ENCODE measurements at regions not wholly inside any gene's neighbourhood (a gene's known extent, or its start where the extent isn't known, plus 50 kb on each side); places are given as distances from the start of the nearest gene placed in this dataset.
"Not testable (repeated sequence)": the region's sequence is repeated elsewhere in the genome, so short reads cannot be mapped to it uniquely, and the experiment has no call there.

GRCh38 chr3:48082580-48083184 is 66.5 kb upstream of the MAP4 start:
- TF ChIP-seq CTCF (IDR thresholded peaks at IDR 0.05) = no peak
- Histone ChIP-seq H3K4me3 (no peak overlapping the region), H3K36me3 (ENCODE audit: insufficient read depth in 1 of 2, low read depth in 1 of 2) (peaks cover 0 to 12% of the 10 kb centered on the region in 2 donors), H3K27me3 (ENCODE audit: insufficient read depth in 3 of 3, low read length in 2 of 3) (no peaks in the 10 kb centered on the region), H3K4me1 (peaks cover 76% of the 10 kb centered on the region), H3K27ac (peak overlapping the region; percentile 99), H3K9me3 (no peaks in the 10 kb centered on the region)
- WGBS, 3 donors = 69 to 86% (median 75%) methylated on average over 4 of the region's 4 CpGs
- intact Hi-C loops (cut with DNase I) = loop anchor here in 1 of 2 donors (5.0 kb wide), 1 partner anchor 40 kb away; no protein-coding TSS in a partner anchor
- ATAC-seq = no peak
- no peak for DNase-seq

DNA sequence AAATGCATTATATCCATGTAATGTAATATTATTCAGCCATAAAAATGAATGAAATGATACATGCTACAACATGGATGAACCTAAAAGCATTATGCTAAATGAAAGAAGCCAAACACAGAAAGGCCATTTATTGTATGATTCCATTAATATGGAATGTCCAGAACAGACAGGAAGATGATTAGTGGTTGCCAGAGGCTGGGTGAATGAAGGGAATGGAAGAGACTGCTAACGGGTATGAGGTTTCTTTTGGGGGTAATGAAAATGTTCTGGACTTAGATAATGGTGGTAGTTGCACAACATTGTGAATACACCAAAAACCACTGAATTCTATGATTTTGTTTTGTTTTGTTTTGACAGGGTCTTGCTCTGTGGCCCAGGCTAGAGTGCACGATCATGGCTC is 61.6 kb upstream of the MAP4 start:
- Histone ChIP-seq H3K36me3 (ENCODE audit: insufficient read depth in 1 of 2, low read depth in 1 of 2) (no peaks in the 10 kb centered on the region), H3K27me3 (ENCODE audit: insufficient read depth in 3 of 3, low read length in 2 of 3) (no peaks in the 10 kb centered on the region), H3K4me1 (peaks cover 48% of the 10 kb centered on the region), H3K9me3 (no peaks in the 10 kb centered on the region), H3K4me3 (no peak overlapping the region), H3K27ac (no peak overlapping the region)
- 36 to 55% (median 41%) methylated on average over 2 of the region's 2 CpGs for WGBS, 3 donors
- TF ChIP-seq CTCF (IDR thresholded peaks at IDR 0.05) = no peak
- intact Hi-C loops (cut with DNase I) = no loop called here
- DNase-seq (no peak), ATAC-seq (no peak)

DNA sequence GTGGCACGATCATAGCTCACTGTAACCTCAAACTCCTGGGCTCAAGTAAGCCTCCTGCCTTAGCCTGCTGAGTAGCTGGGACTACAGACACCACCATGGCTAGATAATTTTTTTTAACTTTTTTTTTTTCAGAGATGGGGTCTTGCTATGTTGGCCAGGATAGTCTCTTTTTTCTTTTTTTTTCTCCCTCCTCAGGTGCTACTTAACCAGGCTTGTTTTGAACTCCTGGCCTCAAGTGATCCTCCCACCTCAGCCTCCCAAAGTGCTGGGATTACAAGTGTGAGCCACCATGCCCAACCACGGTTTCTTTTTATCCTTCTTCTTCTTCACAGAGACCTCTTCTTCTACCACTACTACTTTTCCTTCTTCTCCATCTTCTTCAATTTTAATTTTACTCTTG is 53.8 kb upstream of the MAP4 start:
- 55 to 83% (median 71%) methylated on average over 2 of the region's 2 CpGs for WGBS, 3 donors
- no peak for TF ChIP-seq CTCF (IDR thresholded peaks at IDR 0.05)
- H3K4me1 ChIP-seq = peaks cover 67% of the 10 kb centered on the region
- H3K36me3 ChIP-seq (ENCODE audit: insufficient read depth in 1 of 2, low read depth in 1 of 2) = peaks cover 0 to 18% of the 10 kb centered on the region in 2 donors
- DNase-seq (no peak), ATAC-seq (no peak)
- intact Hi-C loops (cut with DNase I) = no loop called here
- no peaks in the 10 kb centered on the region for H3K27me3 ChIP-seq (ENCODE audit: insufficient read depth in 3 of 3, low read length in 2 of 3)
- H3K9me3 ChIP-seq = no peaks in the 10 kb centered on the region
- H3K27ac ChIP-seq = peak overlapping the region; percentile 75
- no peak overlapping the region for H3K4me3 ChIP-seq

DNA sequence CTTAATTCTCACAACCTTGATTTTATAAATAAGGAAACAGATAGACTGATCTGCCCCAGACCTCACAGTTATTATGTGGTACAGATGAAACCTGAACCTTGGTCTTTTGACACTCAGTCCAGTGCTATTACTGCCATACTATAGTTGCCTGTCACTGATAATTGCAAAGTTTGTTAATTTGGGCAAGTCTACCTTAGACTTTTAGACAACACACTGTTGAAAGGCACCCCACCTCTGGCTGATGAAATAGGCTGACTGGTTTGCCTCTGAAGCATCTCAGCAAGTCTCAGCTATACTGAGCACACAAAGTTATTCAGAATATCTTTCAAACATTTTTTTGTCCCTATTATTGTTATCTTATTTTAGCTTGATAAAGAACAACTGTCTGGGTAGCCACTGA is 53.1 kb upstream of the MAP4 start:
- H3K36me3 ChIP-seq (ENCODE audit: insufficient read depth in 1 of 2, low read depth in 1 of 2) = peaks cover 0 to 18% of the 10 kb centered on the region in 2 donors
- H3K4me1 ChIP-seq = peaks cover 71% of the 10 kb centered on the region
- peak overlapping the region; percentile 75 for H3K27ac ChIP-seq
- ATAC-seq (peak in 3 of 4 donors; percentile 16 to 34 (median 24)), DNase-seq (no peak)
- peak overlapping the region; percentile 29 for H3K4me3 ChIP-seq
- intact Hi-C loops (cut with DNase I) = loop anchor here in 1 of 2 donors (5.0 kb wide), 1 partner anchor 37 kb away; no protein-coding TSS in a partner anchor
- TF ChIP-seq CTCF (IDR thresholded peaks at IDR 0.05) = no peak
- no peaks in the 10 kb centered on the region for H3K9me3 ChIP-seq
- H3K27me3 ChIP-seq (ENCODE audit: insufficient read depth in 3 of 3, low read length in 2 of 3) = no peaks in the 10 kb centered on the region

DNA sequence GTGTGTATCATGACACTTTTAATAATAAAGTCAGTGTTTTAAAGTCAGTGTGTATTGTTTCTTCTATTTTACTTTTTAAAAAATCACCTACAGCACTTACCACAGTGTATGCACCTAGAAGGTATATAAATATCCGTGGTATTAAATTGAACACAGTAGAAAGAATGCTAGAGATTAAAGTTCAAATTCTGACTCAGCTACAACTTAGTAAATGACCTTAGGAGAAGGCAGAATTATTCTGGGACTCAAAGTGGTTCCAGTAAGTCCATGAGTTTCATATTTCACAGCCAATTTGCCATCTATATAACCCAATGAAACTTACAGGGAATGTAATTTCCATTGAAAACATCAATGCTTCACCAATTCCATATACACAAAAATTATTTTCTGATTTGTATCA is 52.7 kb upstream of the MAP4 start:
- DNase-seq (no peak), ATAC-seq (peak in 3 of 4 donors; percentile 44 to 62 (median 53))
- Histone ChIP-seq H3K9me3 (no peaks in the 10 kb centered on the region), H3K27ac (peak overlapping the region; percentile 75), H3K36me3 (ENCODE audit: insufficient read depth in 1 of 2, low read depth in 1 of 2) (peaks cover 0 to 18% of the 10 kb centered on the region in 2 donors), H3K4me1 (peaks cover 76% of the 10 kb centered on the region), H3K27me3 (ENCODE audit: insufficient read depth in 3 of 3, low read length in 2 of 3) (no peaks in the 10 kb centered on the region), H3K4me3 (peak overlapping the region; percentile 29)
- WGBS, 3 donors = 24 to 32% (median 28%) methylated on average over 1 of the region's 1 CpG
- intact Hi-C loops (cut with DNase I) = loop anchor here in 1 of 2 donors (5.0 kb wide), 1 partner anchor 37 kb away; no protein-coding TSS in a partner anchor
- no peak for TF ChIP-seq CTCF (IDR thresholded peaks at IDR 0.05)

GRCh38 chr3:48068320-48068719 is 52.1 kb upstream of the MAP4 start:
- not testable (repeated sequence) for ATAC-seq; DNase-seq; H3K27me3 ChIP-seq (ENCODE audit: insufficient read depth in 3 of 3, low read length in 2 of 3); H3K9me3 ChIP-seq
- Histone ChIP-seq H3K4me3 (peak overlapping the region; percentile 29), H3K4me1 (peaks cover 80% of the 10 kb centered on the region), H3K27ac (peak overlapping the region; percentile 75), H3K36me3 (ENCODE audit: insufficient read depth in 1 of 2, low read depth in 1 of 2) (peaks cover 0 to 18% of the 10 kb centered on the region in 2 donors)
- intact Hi-C loops (cut with DNase I) = loop anchor here in 1 of 2 donors (5.0 kb wide), 1 partner anchor 36 kb away; no protein-coding TSS in a partner anchor
- WGBS, 3 donors = 51 to 82% (median 77%) methylated on average over 10 of the region's 10 CpGs

Measured in psoas muscle (tissue), 7 donors.